ENCODE measurements at regions not wholly inside any gene's neighbourhood (a gene's known extent, or its start where the extent isn't known, plus 50 kb on each side); places are given as distances from the start of the nearest gene placed in this dataset.

DNA sequence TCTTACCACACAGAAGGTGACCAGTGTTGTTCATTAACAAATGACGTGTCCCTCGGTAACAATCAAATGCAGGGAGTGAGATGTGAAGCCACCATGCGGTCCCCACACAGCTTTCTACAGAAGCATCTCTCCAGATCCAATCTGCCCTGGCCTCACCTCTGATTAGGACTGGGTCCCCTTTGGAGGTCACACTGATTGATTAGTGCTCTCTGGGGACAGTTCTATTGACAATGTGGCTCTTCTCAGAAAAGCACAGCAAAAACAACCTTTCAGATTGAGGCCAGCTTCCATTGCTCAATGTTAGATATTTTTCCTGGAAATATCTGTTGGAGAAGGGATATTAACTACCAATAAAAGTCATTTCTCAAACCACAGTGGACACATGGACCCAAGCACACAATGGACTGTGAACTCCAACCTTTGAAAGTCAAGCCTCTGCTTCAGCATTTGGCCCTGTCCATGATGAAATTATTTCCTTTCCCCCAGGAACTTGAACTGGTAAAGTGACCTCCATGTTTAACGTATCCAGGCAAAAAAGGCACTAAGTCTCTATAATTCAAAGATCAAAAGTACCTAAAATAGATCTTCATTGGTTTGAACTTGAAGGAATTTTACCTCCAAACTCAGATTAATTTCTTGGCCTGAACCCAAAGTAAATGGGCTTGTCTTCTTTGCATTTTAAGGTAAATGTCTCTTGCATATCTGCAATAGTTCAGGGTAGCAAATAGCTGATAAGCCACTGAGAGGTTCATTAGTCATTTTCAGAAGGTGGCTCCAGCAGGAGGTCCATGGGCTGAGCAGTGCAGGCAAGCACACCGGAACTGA is 118.5 kb downstream of the FOXA2 start:
- no peak for DNase-seq

DNA sequence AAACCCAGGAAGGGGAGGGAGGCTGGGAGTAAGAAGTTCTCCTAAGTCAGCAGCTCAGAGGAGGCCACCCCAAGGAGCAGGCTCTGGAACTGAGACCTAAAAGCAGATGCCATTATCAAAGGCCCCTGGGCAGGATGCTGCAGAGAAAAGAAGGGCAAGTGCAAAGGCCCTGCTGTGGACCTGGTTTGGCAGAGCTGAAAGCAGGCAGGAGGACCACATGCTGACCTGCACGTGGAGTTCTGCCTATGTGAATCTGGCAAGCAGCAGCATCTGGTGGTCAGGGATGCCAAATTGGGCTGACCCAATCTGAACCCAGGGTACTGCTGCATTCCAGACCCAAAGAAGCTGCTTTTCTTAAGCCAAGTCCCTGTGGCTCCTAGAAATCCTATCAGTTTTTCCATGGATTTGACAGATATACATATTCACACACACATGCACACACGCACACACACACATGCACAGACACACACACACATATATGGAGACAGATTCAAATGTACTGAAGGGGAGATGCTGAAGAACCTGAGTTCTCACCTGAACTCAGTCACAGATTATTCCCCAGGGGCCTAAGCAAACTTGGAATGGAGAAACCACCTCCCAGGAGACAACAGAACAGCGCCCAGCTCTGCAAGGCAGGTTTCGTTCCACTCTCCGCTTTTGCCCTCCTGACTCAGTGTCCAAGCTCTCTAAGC is 119.9 kb downstream of the FOXA2 start:
- no peak for DNase-seq

DNA sequence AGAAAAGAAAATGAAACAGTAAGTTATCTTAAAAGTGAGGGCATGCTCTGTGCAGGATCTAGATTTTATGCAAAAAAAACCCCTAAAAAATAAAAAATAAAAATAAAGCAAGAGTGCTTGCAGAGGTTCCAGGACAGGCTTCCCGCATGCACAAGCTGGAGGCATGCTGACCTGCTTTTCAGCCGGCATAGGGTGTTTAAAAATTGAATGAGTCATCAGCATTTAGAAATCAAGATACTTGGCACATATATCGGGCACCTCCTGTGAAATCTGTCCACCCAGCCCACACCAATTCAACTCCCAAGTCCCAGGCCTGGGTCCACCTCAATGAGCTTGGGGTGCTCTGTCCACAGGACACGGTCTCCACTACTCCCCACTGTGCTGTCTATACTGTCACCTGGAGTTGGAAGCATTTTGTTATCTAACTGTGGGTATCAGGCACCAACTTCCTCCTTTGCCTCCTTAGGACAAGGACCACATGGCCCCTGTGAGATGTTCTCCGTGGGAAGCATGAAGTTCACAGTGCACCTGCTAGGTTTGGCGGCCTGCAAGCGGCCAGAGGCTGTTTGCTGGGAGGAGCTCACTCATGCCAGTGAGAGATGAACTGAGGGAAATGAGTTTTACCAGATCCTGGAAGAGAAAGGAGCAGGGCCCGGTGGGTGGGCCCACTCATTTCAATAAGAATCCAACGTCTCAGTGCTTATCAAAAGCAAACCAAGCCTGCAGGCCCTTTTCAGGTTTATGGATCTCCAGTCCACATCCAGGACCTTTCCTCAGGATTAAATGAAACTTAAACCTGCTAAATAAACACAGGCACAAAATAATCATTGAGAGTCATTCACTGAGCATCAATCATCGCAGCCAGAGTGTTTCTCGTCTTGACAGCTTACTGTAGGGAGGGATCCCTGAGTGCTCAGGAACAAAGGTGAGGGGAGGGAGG is 121.1 kb downstream of the FOXA2 start:
- DNase-seq = no peak

DNA sequence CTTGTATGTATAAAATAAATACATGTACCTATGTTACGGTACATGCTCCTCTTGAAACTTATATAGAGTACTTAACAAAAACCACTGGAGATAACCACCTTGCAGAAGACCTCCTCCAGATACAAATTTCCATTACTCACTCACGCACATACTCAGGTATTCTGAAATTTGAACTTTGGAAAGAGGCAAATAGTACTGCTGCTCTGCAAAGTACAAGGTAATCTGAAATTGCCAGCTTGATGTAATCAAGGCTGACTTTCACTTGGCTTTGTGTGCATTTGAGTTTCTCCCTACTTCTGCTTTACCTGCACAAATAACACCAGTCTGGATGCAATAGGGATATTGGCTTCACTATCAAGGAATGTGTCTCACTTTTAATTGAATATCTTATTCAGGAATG is 123.6 kb downstream of the FOXA2 start:
- no peak for DNase-seq

DNA sequence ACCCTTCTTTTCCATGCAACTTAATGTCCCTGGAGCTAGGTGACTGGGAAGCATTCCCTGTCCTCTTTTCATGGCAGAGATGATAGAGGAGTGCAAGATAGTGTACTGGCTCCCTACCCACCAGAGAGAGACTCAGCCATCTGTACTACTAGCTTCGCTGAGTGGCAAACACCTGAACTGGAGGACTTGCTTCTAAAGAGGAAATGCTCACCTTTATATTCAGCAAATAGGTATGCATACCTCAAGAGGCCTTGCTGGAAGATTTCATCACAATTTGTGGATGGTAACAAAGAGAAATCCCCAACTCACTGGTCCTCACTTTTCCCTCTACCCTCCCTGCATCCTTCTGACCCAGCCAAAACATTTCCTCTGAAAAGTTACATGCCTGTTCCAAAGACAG is 124.1 kb downstream of the FOXA2 start:
- DNase-seq = no peak

DNA sequence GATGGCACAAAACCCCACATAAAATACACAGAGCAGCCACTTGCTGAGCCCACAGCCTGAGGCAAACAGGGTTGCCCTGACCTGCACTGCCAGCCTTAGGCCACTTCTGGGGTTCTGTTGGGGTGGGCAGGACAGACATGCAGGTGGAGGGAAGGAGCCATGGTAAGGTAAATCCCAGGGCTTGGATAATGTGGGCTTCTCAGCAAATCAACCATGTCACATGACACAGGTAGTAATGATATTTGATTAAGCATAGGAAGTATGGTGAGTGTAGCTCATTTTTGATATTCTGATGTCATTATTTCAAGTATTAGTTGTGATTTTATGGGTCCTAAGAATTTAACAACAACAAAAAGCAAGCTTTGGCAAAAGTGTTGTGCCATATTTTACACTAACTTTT is 124.6 kb downstream of the FOXA2 start:
- no peak for DNase-seq

DNA sequence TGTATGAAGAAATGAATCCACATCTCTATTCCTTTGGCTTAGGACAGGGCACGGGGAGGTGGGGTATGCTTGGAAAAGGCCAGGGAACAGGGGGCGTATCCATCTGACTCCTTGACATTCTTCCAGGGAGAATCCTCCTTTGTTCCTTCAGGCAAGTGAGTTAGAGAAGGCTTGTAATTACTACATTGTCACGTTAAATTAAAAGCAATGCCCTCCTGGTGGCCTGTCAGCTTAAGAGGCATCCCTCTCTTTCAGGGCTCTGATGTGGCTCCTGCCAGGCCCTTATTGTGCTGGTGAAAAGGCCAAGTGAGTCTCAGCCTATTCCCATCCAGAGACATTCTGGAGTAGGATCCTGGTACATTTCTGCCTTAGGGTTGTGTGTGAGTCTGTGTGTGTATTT is 128.3 kb downstream of the FOXA2 start:
- no peak for DNase-seq

DNA sequence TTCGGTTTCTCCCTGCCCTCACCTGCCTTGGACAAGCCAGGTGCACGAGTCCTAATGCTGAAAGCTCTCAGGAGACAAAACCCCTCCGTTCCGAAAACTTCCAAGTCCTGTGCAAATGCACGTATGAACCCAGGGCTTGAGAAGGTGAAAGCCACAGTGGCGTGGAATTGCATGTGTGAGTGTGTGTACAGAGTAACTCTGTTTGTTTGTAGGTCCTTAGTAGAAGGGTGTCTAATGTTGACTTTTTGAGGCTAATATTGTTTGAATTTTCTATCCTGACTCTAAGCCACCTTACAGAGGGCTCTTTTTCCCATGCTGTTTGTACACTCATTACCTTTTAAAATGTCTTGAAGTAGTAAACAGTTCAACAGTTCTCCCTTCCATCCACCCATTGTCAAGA is 129.1 kb downstream of the FOXA2 start:
- DNase-seq = no peak

DNA sequence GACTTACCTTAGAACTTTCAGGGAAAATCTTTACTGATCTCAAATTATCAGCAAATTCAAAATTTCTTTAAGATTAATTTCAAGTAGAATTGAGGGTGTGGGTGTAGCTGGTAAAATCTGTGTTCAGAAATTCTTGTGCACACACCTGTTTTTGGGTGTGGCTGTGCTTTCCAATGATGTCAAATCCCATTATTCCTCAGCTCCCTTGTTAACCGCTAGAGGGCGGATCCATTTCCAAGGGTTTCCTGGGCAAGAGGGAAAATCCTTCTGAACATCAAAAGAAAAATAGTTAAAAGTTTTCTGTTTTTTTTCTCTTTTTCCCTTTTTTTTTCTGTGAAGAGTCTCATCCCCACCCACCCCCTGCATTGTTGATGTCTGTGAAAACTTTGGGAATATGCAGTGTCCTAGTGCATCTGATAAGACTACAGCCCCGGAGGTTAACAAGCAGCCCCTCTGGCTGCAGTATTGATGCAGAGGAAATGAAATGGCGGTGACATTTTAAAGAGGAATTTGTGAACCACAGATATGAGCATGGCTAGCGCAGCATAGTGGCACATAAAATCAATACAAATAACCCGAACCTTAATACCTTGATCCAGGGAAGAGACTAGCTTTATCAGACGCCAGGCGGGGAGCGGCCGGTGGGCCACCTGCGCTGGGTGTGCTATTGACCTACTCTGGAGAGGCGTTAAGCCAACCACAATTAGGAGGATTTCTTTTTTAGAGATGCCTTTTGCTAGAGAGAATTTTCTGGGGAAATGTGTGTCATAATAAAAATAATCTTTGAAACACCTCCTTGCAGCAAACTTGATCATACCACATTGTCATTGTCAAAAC is 130.9 kb downstream of the FOXA2 start:
- no peak for DNase-seq

DNA sequence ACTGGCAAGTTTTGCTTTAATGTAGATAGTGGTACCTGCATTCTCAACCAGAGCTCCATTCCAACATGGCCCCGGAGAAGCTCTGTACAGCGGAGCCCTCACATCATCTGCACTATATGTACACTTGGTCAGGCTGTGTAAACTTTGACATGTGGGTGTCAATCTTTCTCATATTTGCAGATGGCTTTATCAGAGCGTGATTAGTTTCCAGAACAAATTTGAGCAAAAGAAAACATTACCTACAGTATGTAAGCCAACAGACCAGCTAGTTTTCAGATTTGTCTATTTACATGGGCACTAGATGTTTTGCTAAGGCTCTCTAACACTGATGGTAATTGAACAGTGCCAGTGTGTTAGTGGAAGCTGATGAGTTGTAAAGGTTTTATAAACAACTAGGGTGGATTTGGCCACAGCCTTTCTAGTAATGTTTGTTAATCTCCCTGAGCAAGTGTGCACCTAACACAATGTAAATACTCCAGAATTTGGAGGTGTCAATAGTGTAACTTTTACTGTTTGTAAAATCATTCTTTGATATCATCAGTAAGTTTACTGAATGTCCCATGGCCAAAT is 131.8 kb downstream of the FOXA2 start:
- no peak for DNase-seq

DNA sequence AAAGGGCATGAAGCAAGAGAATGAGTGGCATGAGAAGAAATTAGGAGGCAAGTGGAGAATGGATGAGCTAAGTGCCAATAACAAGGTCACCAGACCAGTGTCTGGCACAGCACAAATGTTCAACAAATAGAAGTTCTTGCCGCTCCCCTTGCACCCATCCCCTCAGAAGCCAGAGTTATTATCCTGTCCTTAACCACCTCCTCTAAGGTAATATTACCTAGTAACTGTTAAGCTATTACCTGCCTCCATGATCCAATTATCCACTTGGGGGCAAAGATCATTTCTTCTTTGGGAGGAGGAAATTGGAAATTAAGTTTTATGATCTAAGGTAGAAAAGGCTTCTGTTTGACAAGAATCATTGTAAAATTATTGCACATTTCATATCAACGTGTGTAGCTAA is 133.8 kb downstream of the FOXA2 start:
- no peak for DNase-seq

DNA sequence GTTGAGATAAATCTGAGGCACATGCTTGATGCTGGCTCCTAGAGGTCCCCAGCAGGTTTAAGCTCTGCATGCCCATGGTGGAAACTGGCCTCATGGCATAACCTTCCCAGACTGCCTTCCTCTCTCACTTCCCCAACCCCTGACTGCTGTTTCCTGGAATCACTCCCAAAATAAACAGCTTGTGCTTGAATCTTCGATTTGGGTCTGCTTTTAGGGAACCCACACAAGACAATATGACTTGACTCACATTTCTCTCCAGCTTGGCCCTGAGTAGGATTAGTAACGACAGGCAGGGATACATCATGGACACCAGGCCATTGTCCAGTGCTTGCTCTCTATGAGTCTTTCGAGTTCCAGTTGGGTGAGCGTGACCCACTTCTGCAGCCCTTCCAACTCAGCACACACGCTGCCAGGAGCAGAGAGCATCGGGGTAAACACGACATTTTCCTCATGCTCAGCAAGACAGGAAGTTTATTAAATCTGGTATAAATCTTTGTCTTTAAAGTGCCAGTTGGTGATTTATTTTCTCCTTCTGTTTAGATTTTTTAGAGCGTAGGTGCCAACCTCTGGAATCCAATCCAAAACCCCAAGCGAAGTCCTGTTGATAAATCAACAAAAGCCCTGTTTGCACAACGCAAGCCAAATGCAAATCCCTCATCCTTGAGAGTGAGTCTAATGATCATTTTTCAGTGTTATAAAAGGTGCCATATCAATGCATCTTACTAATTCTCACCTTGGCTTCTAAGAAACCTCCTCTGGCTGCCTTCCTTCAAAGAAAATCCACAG is 135.0 kb downstream of the FOXA2 start:
- DNase-seq = no peak

DNA sequence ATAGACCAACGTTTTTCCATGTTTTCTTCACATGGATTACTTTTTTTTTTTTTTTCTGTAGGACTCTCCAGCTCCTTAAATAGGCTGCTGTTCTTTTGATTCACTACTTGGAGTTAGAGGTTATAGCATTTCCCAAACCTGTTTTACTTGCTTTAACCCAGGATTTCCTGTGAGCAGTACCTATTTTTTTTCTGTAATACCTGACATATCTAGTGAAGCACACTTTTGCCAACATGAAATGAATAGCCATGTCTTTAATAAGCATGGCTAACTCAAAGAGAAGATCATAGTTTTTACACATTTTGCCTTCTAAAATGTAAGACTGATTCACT is 137.0 kb downstream of the FOXA2 start:
- no peak for DNase-seq

DNA sequence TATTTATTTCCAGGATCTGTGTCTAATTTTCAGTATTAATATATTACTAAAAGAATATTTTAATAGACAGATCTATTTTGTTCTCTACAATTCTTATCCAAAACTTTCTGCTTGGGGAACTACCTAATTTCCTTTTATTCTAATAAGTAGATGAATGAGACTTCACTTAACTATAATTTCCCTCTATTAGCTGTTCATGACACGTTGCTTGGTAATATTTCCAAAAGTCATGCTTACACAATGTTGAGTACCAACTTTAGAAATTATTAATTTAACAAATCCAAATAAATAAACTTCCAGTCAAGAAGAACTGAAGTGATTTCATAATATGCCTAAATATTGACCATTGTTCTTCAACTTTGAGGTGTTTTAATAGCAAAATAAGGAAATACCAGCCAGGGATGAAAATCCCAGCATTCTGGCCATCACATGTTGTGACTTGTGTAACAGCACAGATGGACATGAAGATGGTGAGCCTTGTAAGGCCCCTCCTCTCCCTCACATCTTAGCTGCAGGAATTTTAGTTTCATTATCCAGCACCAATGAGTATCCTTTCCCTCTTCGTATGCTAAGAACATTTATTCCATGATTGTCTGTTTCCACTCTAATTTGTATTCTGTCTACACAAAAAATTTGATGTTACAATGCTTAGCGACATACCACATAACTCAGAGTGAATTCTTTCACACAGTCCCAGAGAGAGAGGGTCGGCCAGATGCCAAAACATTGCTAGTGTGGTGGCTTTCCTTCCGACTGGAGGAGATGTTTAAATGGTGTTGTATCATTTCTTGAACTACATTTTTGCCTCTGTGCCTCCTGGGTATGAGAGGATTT is 137.5 kb downstream of the FOXA2 start:
- no peak for DNase-seq

DNA sequence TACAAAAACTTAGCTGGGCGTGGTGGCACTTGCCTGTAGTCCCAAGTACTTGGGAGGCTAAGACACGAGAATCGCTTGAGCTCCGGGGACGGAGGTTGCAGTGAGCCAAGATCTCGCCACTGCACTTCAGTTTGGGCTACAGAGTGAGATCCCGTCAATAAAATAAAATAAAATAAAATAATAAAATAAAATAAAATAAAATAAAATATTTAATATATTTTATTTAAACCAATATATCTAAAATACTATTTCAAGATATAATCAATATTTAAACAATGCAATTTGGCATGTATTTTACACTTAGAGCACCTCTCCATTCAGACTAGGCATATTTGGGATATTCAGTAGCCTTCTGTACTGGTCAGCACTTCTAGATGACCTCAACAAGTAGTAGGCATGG is 142.1 kb downstream of the FOXA2 start:
- DNase-seq = no peak

DNA sequence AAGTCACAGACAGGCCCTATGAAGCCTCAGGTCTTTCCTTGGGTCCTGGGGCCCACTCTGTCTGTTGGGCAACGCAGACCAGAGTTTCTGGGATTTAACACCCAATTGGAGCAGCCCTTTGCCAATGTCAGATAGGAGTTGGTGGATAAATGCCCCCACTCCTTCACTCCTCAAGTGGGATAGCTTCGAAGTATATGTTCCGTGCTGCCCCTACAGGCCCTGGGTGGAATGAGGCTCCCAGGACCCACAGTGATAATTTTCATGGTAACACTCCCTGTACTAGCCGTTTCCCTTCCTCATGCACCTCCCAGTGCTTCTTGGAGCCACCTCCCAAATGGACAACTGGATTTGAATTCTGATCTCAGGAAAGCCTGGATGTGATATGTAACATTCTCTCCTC is 145.4 kb downstream of the FOXA2 start:
- no peak for DNase-seq

DNA sequence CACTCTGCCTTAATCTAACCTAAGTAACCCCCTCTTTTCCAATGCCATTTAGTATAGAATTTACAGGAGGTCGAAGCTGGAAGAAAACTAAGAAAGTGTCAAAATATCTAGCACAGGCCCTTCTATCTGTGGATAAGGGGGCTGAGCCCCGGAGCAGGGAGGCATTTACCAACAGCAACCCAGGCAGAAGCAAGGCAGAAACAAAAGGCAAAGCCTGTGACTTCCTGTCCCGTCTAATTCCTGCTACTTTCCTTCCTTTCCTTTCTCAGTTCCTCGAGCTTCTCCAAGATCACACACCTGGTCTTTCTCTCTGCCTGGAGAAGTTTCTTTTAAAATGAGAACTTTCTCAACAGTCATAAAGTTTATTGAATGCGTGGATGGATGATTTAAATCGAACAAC is 146.0 kb downstream of the FOXA2 start:
- DNase-seq = no peak

DNA sequence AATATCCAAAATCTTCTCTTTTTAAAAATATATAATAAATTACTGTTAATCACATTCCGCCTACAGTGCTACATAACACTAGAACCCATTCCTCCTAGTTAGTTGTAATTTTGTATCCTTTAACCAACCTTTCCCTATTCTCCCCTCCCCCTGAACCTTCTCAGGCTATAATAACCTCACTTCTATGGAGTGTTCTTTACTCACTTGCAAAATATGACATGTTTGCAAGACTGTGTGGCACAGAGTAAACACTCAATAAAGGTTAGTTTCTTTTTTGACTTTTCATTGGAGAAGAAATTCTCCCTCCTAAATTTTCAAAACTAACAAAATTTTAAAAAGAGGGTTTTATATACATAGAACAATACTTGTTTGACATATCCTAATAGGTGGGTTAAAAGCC is 147.0 kb downstream of the FOXA2 start:
- no peak for DNase-seq

DNA sequence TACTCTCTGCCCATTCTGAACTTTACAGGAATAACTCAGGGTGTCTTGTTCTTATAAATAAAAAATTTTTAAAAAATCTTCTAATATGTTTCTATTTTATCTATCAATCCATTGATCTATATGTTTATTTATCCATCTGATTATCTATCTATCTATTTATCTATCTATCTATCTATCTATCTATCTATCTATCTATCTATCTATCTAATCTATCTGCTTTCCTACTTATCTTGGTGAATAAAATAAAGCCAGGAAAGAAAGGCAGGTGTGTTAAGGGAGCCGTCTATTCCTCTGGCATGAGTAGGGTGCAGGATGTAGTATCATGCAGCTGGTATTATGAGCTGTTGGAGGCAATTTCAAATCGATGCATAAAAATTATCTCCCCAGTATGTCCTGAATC is 153.0 kb downstream of the FOXA2 start:
- no peak for DNase-seq

DNA sequence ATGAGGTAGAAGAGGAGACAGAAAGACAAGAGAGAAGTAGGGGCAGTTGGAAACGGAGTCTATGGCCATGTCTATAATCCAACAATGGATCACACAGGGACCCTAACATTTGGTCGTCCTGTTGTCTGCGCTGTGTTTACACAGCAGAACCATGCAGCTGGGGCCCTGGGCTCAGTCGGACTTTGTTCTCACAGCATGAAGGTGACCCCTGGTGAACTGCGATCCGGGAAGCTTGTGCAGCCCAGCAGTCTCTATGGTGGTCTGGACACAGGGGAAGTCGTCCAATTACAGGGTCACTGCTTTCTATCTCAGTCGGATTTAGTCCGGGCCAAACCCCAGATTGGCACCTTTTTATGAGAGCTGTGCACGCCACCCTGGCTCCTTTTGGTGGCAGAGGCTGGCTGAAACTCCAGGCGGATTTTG is 153.6 kb downstream of the FOXA2 start:
- no peak for DNase-seq
